GM19468 (cell line): ENCODE measurements at regions not wholly inside any gene's neighbourhood (a gene's known extent, or its start where the extent isn't known, plus 50 kb on each side); places are given as distances from the start of the nearest gene placed in this dataset.

ENCODE experiments used
- ATAC-seq: cut with Tn5 transposase; IDR thresholded peaks from one replicate; pipeline ENCODE4 v1.9.1; 2021; ENCODE audit warnings: mild to moderate bottlenecking, moderate library complexity, moderate number of reproducible peaks; ENCODE audit not compliant: unreplicated experiment; ENCODE audit errors: extremely low read depth

DNA sequence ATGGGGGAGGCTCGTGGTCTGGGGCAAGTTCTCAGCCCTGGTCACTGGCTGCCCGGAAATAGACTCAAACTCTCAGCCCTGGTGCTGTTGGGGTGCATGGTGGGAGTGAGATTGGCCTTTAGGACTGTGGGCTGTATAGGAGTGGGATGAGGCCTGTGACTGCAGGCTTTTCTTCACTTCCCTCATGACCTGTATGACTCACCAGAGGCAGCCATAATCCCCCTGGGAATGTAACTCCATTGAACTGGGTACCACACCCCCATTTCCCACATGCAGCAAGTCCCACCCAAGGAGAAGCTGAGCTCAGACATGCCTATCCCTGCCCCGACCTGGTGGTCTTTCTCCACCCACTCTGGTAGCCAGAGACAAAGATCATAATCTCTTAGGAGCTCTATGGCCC lies 177.7 kb upstream of the OSR1 start:
- ATAC-seq = no peak

- ATAC-seq = no peak
Measured at GRCh38 chr2:19532547-19533196, 174.2 kb upstream of the OSR1 start.

DNA sequence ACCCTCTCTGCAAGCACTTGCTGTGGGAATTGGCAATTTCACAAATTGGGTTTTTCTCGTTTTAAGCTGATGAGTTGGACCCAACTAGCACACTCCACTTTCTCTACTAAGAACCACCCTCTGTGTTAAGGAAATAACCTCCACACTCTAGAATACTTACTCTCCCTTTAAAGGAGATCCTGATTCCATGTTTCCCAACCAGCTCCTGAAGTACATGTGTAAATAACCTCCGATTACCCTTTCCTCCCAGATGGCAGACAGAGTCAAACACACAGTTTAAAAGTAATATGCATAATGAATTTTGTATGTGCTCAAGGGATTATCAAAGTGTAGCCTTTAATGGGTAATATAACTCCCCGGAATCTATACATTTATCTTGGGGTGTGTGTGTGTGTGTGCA lies 171.3 kb upstream of the OSR1 start:
- ATAC-seq = no peak

GRCh38 chr2:19527771-19528170 lies 169.3 kb upstream of the OSR1 start:
- no peak for ATAC-seq

GRCh38 chr2:19525313-19525712 lies 166.9 kb upstream of the OSR1 start:
- ATAC-seq = no peak

DNA sequence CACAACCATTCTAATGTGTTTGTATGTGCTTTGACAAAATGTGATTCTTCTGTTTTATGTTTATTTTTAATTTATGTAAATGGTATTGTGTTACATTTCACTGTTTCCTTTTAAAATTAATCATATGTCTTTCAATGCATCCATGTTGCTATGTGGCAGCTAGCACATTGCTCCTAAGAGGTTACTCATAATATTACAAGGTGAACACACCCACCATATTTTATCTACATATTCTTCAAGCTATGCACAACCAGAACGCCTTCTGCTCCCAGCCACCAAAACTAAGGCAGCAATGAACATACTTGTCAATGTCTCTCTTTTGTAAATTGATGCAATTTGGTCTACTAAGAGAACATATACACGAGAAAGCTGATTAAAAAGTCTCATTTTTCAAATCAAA lies 160.6 kb upstream of the OSR1 start:
- ATAC-seq = no peak

DNA sequence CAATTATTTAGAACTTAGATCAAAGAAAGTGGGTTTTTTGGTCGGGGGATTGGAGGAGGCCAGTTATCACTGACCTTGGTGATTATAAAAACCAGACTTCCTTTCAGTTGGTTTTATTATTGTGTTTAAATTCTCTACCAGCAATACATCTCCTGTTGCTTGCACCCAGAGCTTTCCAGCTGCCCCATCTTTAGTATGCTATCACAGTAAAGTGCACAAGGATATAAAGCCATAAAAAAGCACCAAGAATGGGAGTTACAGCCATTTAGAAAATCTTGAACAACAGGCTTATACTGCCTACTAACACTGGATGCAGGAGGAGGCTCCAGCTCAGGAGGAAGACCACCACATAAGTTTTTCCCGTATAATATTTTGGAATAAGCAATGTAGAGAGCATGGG lies 148.7 kb upstream of the OSR1 start:
- ATAC-seq = no peak

GRCh38 chr2:19505199-19506136 lies 147.0 kb upstream of the OSR1 start:
- ATAC-seq = no peak

DNA sequence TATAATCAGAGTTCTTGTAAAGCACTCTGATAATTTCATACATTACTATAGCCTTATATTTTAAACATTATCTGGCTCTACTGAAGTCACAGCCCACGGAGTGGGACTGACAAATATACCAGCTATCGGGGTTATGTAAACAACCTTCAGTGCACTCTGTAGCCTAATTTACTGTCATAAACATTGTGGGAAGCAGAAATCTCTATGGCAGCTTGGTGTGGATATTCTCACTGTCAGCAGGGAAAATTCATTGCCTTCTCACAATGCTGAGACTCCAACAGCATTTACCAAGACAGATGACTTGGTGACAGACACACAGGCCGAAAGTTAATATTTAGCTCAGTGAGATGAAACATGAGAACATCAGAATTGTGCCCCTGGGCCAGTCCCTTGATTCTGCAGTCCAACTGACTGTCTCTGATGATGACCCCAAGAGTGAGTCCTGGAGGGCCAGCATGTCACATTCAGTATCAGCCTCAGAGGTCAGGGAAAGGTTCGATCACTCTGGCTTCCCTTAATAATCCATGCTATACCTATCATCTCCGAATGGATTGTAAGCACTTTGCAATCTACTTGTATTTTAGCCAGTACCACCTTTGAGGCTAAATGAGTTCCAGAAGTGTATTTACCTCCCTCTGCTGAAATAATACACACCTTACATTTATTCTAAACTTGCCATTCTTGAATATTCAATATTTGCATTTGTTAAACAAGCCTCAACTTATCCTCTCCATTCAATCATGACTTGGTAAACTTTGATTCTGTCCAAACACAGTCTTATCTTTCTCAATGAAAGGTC lies 146.2 kb upstream of the OSR1 start:
- no peak for ATAC-seq

GRCh38 chr2:19503915-19504314 lies 145.5 kb upstream of the OSR1 start:
- no peak for ATAC-seq

DNA sequence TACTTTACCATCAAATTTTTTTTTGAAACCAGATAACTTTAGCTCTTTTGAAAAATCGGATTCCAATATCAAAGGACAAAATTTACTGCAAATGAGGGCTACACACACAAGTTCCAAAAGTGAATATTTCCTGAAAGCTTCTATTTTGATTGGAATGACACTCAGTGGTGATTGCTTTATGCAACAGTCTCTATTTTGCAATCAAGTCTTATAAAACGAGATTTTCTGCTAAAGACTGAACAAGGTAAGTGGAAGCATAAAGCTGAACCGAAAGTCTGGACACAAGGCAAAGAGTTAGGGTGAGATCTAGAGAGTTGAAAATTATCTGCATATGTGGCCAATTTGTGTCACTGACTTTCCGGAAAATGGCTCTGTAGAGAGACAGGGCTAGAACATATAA lies 145.0 kb upstream of the OSR1 start:
- ATAC-seq = no peak

GRCh38 chr2:19500126-19500525 lies 141.7 kb upstream of the OSR1 start:
- ATAC-seq = no peak

DNA sequence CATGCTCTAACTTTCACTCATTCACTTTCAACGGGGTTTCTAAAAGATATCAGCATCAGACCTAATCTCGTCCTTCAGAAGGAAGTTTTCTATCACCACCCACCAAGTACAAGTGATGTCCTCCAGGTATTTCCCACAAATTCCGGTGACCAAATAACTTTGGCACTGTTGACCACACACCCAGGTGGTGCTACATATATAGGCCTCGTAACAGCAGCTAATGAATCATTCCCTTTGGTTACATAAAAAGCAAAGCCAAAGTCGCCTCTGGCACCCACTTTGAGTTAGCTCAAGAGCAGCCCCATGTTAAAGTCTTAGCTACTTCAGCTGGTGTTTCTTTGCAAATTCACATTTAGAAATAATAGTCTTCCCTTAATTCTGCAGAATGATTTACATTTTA lies 138.2 kb upstream of the OSR1 start:
- ATAC-seq = no peak

DNA sequence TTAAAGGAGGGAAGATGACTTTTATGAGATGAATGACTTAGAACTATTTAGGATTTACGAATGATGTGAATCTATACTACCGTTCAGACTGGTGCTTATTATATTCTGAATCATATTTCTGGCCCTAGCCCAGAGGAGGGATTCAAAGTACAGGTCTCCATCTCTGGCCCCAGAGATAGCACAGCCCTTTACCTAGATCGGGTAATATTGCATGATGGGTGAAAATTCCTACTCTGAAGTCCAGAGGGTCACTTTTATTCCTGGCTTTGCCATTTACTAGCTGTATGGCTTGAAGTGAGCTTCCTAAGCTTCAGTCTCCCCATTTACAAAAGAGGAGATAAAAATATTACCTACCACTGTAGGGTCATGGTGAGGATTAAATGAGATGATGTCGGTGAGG lies 135.8 kb upstream of the OSR1 start:
- no peak for ATAC-seq

- no peak for ATAC-seq
Measured at GRCh38 chr2:19491796-19492195, 133.4 kb upstream of the OSR1 start.

- no peak for ATAC-seq
Measured at GRCh38 chr2:19490846-19491435, 132.5 kb upstream of the OSR1 start.

DNA sequence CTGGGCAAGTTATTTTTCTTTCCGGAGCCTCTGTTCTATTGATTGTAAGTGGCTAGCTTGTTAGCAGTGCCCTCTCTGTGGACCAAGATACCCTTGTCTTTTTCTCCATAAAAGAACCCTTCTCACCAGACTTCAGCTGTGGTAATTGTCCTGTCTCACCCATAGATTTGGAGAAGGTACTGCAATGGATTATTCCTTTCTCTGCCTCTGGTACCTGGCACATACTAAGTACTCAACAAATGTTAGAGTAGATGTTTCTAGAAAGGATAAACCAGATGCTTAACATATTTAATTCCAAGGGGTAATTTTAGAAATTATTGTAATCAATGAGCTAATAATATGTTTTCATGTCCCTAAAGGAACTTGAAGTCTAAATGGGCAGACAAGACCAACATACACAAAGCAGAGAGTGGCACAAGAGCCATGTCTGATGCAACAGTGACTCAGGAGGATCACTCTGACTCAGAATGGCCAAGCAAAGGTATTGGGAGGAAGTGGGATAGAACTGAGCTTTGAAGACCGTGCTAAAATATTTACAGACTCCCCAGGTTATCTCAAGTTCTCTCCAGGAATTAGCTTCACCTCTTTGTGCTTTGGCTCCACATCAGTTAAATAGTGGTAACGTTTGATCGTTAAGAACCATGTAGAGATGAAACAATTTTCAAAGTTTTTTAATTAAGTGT lies 129.7 kb upstream of the OSR1 start:
- ATAC-seq = no peak

DNA sequence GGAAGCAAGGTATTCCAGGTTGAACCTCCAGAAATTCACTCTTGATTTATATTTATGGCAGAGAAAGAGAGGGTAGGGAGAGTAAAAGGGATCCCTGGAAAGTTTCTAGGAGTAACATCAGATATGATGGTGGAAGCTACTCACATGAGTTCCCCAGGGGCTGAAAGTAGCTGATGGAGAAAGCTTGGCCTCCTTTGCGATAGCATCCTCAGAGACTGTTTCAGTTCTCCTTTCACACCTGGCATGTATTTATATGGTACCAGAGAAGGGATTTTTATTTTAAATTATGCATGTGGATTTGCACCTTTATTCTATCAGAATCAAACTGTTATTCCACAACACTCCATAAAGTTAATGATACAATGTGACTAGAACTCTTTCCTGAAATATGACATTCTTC lies 126.3 kb upstream of the OSR1 start:
- ATAC-seq = peak; percentile 57

DNA sequence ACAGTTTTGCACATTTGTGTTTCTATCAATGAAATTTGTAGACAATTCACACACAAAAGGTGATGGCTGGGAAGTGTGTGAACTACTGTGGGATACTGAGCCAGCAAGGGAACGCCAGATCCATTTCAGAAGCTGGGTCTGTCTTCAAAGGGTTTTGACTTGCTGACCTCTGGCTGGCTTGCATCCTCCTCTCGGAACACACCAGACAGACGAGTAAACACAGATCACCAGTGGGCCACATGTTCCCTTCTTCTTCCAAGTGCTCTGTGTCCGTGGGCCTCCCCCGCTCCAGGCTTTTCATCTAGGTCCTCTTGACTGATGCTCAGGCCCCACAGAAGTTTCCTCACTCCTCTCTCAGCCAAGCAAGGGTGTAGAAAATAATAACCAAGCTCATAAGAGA lies 122.2 kb upstream of the OSR1 start:
- no peak for ATAC-seq

DNA sequence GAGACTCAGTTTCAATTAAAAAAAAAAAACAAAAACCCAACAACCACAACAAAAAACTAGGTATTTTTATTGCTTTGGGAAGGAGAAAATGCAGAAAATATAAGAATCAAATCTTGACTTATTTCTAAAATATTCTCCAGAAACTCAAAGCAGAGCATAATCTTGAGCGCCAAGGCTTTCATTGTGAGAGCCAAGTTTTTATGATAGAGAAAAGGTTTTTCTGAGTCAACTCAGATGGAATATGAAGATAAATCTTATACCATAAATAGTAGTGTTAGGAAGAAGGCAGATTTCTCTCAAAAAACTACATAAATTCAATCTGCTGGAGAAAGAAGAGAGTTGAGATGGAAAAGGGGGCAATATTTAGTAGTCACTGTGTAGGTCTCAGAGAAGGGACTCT lies 121.2 kb upstream of the OSR1 start:
- ATAC-seq = no peak
